ENCODE measurements at regions not wholly inside any gene's neighbourhood (a gene's known extent, or its start where the extent isn't known, plus 50 kb on each side); places are given as distances from the start of the nearest gene placed in this dataset.

GRCh38 chr3:24829629-24830229, 335.1 kb upstream of the THRB start (continued):
- TF ChIP-seq, protein P1, sequence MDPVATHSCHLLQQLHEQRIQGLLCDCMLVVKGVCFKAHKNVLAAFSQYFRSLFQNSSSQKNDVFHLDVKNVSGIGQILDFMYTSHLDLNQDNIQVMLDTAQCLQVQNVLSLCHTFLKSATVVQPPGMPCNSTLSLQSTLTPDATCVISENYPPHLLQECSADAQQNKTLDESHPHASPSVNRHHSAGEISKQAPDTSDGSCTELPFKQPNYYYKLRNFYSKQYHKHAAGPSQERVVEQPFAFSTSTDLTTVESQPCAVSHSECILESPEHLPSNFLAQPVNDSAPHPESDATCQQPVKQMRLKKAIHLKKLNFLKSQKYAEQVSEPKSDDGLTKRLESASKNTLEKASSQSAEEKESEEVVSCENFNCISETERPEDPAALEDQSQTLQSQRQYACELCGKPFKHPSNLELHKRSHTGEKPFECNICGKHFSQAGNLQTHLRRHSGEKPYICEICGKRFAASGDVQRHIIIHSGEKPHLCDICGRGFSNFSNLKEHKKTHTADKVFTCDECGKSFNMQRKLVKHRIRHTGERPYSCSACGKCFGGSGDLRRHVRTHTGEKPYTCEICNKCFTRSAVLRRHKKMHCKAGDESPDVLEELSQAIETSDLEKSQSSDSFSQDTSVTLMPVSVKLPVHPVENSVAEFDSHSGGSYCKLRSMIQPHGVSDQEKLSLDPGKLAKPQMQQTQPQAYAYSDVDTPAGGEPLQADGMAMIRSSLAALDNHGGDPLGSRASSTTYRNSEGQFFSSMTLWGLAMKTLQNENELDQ (tag by site-specific recombination; IDR thresholded peaks at IDR 0.05; ENCODE audit: low read depth), result no peak
- TF ChIP-seq ZBTB20 (tag by site-specific recombination; IDR thresholded peaks at IDR 0.05) (peak; percentile 77), ZNF2 (tag by site-specific recombination; IDR thresholded peaks at IDR 0.05) (0 out of 2 replicates have a peak, but pooled peaks have one; percentile 31), ZNF394 (tag by site-specific recombination; IDR thresholded peaks at IDR 0.05; ENCODE audit: borderline replicate concordance) (no peak), OSR2 (tag by site-specific recombination; IDR thresholded peaks at IDR 0.05) (no peak), ZNF510 (tag by site-specific recombination; IDR thresholded peaks at IDR 0.05; ENCODE audit: insufficient replicate concordance) (no peak)

DNA sequence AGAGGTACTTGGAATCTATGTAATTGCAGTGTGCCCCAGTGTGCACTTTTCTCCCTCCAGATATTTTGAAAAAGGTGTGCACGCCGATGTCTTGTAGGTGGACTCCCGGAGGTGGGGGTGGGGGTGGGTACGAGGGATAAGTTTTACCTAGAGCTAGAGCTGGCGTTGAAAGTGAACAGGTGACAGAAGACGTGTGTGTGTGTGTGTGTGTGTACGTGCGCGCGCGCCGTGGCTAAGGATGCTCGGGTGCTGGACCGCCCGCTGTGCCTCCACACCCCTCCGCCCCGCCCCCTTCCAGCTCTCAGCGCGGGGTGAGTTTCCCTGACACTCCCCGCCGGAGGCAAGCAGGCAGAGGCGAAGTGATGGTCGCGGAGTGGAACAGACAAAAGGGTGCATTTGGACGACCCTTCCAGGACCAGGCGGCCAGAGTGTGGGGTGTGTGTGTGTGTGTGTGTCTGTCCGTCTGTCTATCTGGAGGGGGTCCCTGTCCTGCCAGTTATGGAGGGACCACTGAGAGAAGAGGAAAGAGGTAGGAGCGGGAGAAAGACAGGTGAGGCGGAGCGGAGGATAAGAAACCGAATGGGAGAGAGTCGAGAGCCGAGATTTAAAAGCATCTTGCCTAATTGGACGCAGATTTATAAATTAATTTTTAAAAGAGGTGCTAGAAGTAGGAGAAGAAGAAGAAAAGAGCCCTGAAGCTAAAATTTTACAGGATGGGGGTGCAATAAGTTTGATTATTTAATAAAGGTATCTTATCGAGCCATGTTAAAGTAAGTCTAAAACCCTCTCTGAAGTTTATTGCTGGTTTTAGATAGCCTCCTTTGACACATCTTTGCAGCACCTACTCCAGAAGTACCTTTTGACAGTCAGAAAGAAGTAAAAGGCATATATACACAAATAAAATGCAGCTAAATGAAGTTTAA, 335.8 kb upstream of the THRB start:
- Histone ChIP-seq H3K27ac (ENCODE audit: extremely low read depth, low read depth, low read length) (no peak overlapping the region), H3K4me1 (ENCODE audit: control insufficient read depth, insufficient read depth, low read length) (peaks cover 3% of the 10 kb centered on the region; the same call in 1 of the 2 replicates), H3K9me3 (ENCODE audit: control insufficient read depth, insufficient read depth, low read depth, low read length) (no peaks in the 10 kb centered on the region), H3K4me3 (ENCODE audit: low read depth, low read length) (peak overlapping the region; percentile 60), H3K36me3 (ENCODE audit: control insufficient read depth in 2 of 2, insufficient read depth in 1 of 2, low read length in 2 of 2) (no peaks in the 10 kb centered on the region)
- CTCF ChIA-PET, result no interaction called here
- POLR2A ChIA-PET, result no interaction called here
- no peak for TF ChIP-seq TRIM28 (IDR thresholded peaks at IDR 0.05; ENCODE audit: borderline replicate concordance, low read length)
- peak; percentile 48; the same call in 1 of the 2 replicates for TF ChIP-seq ZFHX2 (tag by site-specific recombination; conservative IDR thresholded peaks at IDR 0.05)
- peak; percentile 78 for TF ChIP-seq ZNF366 (tag by site-specific recombination; conservative IDR thresholded peaks at IDR 0.05)
- TF ChIP-seq, protein P2, sequence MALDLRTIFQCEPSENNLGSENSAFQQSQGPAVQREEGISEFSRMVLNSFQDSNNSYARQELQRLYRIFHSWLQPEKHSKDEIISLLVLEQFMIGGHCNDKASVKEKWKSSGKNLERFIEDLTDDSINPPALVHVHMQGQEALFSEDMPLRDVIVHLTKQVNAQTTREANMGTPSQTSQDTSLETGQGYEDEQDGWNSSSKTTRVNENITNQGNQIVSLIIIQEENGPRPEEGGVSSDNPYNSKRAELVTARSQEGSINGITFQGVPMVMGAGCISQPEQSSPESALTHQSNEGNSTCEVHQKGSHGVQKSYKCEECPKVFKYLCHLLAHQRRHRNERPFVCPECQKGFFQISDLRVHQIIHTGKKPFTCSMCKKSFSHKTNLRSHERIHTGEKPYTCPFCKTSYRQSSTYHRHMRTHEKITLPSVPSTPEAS (tag by site-specific recombination; IDR thresholded peaks at IDR 0.05), result peak; percentile 85
- TF ChIP-seq HIC1 (tag by site-specific recombination; IDR thresholded peaks at IDR 0.05), result no peak
- no peak for TF ChIP-seq ZNF37A (tag by site-specific recombination; IDR thresholded peaks at IDR 0.05)
- TF ChIP-seq EGR2 (tag by site-specific recombination; IDR thresholded peaks at IDR 0.05; ENCODE audit: low read depth), result peak; percentile 47; the same call in 1 of the 2 replicates
- TF ChIP-seq ZNF335 (tag by site-specific recombination; conservative IDR thresholded peaks at IDR 0.05), result peak; percentile 42; the same call in 1 of the 2 replicates
- TF ChIP-seq KLF16 (tag by site-specific recombination; IDR thresholded peaks at IDR 0.05), result peak; percentile 47
- peak; percentile 75 for TF ChIP-seq ZIC2 (tag by site-specific recombination; IDR thresholded peaks at IDR 0.05)
- no peak for TF ChIP-seq ZNF184 (tag by site-specific recombination; IDR thresholded peaks at IDR 0.05)
- no peak for TF ChIP-seq ZNF292 (tag by site-specific recombination; IDR thresholded peaks at IDR 0.05; ENCODE audit: borderline replicate concordance, low read depth)
- TF ChIP-seq ZNF600 (tag by site-specific recombination; IDR thresholded peaks at IDR 0.05), result peak; percentile 80
- no peak for TF ChIP-seq ZXDB (tag by site-specific recombination; IDR thresholded peaks at IDR 0.05)
- TF ChIP-seq PATZ1 (tag by site-specific recombination; IDR thresholded peaks at IDR 0.05), result peak; percentile 62
- TF ChIP-seq ZBTB17 (tag by site-specific recombination; IDR thresholded peaks at IDR 0.05), result peak; percentile 92
- TF ChIP-seq ZNF132 (tag by site-specific recombination; IDR thresholded peaks at IDR 0.05; ENCODE audit: borderline replicate concordance), result no peak
- TF ChIP-seq ZNF311 (tag by site-specific recombination; IDR thresholded peaks at IDR 0.05; ENCODE audit: borderline replicate concordance), result 0 out of 2 replicates have a peak, but pooled peaks have one; percentile 20

Measured in HEK293 (cell line).